ENCODE measurements at regions not wholly inside any gene's neighbourhood (a gene's known extent, or its start where the extent isn't known, plus 50 kb on each side); places are given as distances from the start of the nearest gene placed in this dataset.

- no peaks in the 10 kb centered on the region for H3K27me3 Mint-ChIP-seq (ENCODE audit: low read depth)
- no peak for DNase-seq (ENCODE audit: low spot score)
- H3K4me1 Mint-ChIP-seq (ENCODE audit: low read depth): no peaks in the 10 kb centered on the region
- H3K36me3 Mint-ChIP-seq (ENCODE audit: low read depth): no peaks in the 10 kb centered on the region
- no peak overlapping the region for H3K4me3 Mint-ChIP-seq (ENCODE audit: low read depth)
- no peak overlapping the region for H3K27ac Mint-ChIP-seq
- peaks cover 14% of the 10 kb centered on the region for H3K9me3 Mint-ChIP-seq
- intact Hi-C loops (cut with micrococcal nuclease): no loop called here
These were observed 66.3 kb upstream of the NAALADL2 start for GRCh38 chr3:174792864-174793263.

Measured in activated T-helper 2 cell treated with anti-CD3 and anti-CD28 coated beads, Interferon-gamma antibody, Interleukin-2, Interleukin-4, amounts not matched to agents 10 μg/mL and 5 μg/mL and 100 μg/mL, durations not matched to agents 14 hours and 24 hours and 36 hours (primary cell).